AG04450 (cell line): ENCODE measurements at regions not wholly inside any gene's neighbourhood (a gene's known extent, or its start where the extent isn't known, plus 50 kb on each side); places are given as distances from the start of the nearest gene placed in this dataset.

Experiments
- CTCF ChIA-PET: fragments of 300-600, 350-600 bp; formaldehyde crosslinking; extraction: SDS; loops from one replicate; lab custom pipeline; 2022; ENCODE audit warnings: antibody characterized with exemption, inconsistent platforms; lab: Charles Lee
- POLR2A ChIA-PET: fragments of 350-600 bp; formaldehyde crosslinking; extraction: SDS; loops from one replicate; lab custom pipeline; 2021; ENCODE audit warnings: antibody characterized with exemption, inconsistent platforms; lab: Yijun Ruan, JAX
- DNase-seq: peaks from one replicate; pipeline ENCODE4 v3.0.0-alpha.2; 2011; ENCODE audit warnings: low read depth, low spot score
- H3K27ac ChIP-seq: one replicate; pipeline ENCODE4 v1.5.1; 2012; ENCODE audit warnings: low read depth, low read length, control low read depth
- H3K27me3 ChIP-seq: one replicate; pipeline ENCODE4 v1.6.0; 2012; ENCODE audit warnings: low read length; ENCODE audit not compliant: control insufficient read depth, insufficient read depth
- H3K4me3 ChIP-seq: 2 replicates; pipeline ENCODE4 v1.5.1; 2011; ENCODE audit warnings: mild to moderate bottlenecking, low read depth, low read length, control low read depth
- H3K9me3 ChIP-seq: 2 replicates; pipeline ENCODE4 v1.5.1; 2012; ENCODE audit warnings: low read length; ENCODE audit not compliant: control insufficient read depth, insufficient read depth
- CTCF ChIP-seq: IDR thresholded peaks from 2 replicates; pipeline ENCODE4 v1.5.1; 2011; ENCODE audit warnings: low read depth, low read length, control low read depth, inconsistent platforms

- H3K27ac ChIP-seq, result no peak overlapping the region
- no peak for DNase-seq
- no peak for TF ChIP-seq CTCF
- no peaks in the 10 kb centered on the region for H3K9me3 ChIP-seq
- H3K27me3 ChIP-seq, result no peaks in the 10 kb centered on the region
- H3K4me3 ChIP-seq, result no peak overlapping the region
- CTCF ChIA-PET, result no interaction called here
- POLR2A ChIA-PET, result no interaction called here
These were observed 594.7 kb downstream of the SMARCA1 start for GRCh38 chrX:128928636-128929035.

GRCh38 chrX:128927363-128927762 lies 595.9 kb downstream of the SMARCA1 start:
- DNase-seq, result no peak
- H3K27me3 ChIP-seq, result no peaks in the 10 kb centered on the region
- H3K4me3 ChIP-seq, result no peak overlapping the region
- ChIA-PET CTCF (no interaction called here), POLR2A (no interaction called here)
- H3K27ac ChIP-seq, result no peak overlapping the region
- H3K9me3 ChIP-seq, result no peaks in the 10 kb centered on the region
- TF ChIP-seq CTCF, result no peak

GRCh38 chrX:128906753-128907152 lies 616.5 kb downstream of the SMARCA1 start:
- Histone ChIP-seq H3K4me3 (no peak overlapping the region), H3K27ac (no peak overlapping the region), H3K9me3 (no peaks in the 10 kb centered on the region), H3K27me3 (no peaks in the 10 kb centered on the region)
- no peak for DNase-seq
- ChIA-PET POLR2A (no interaction called here), CTCF (no interaction called here)
- TF ChIP-seq CTCF, result no peak

- Histone ChIP-seq H3K27ac (no peak overlapping the region), H3K9me3 (no peaks in the 10 kb centered on the region), H3K27me3 (no peaks in the 10 kb centered on the region), H3K4me3 (no peak overlapping the region)
- no peak for TF ChIP-seq CTCF
- POLR2A ChIA-PET, result no interaction called here
- no peak for DNase-seq
- CTCF ChIA-PET, result no interaction called here
These were observed 622.3 kb downstream of the SMARCA1 start for GRCh38 chrX:128901018-128901417.

- Histone ChIP-seq H3K4me3 (no peak overlapping the region), H3K9me3 (no peaks in the 10 kb centered on the region), H3K27ac (no peak overlapping the region), H3K27me3 (no peaks in the 10 kb centered on the region)
- CTCF ChIA-PET, result no interaction called here
- DNase-seq, result no peak
- TF ChIP-seq CTCF, result no peak
- POLR2A ChIA-PET, result no interaction called here
These were observed 625.7 kb downstream of the SMARCA1 start for GRCh38 chrX:128897621-128898020.
